Erythroblast (primary cell): ENCODE measurements at regions not wholly inside any gene's neighbourhood (a gene's known extent, or its start where the extent isn't known, plus 50 kb on each side); places are given as distances from the start of the nearest gene placed in this dataset.

Experiments used
- GATA1 ChIP-seq: IDR thresholded peaks from 2 replicates; pipeline ENCODE4 v1.6.1; 2011; ENCODE audit warnings: low read depth, mild to moderate bottlenecking, control low read depth, low read length, moderate library complexity
- POLR2A ChIP-seq: IDR thresholded peaks from 2 replicates; pipeline ENCODE4 v1.6.1; 2011; ENCODE audit warnings: mild to moderate bottlenecking, low read length

DNA sequence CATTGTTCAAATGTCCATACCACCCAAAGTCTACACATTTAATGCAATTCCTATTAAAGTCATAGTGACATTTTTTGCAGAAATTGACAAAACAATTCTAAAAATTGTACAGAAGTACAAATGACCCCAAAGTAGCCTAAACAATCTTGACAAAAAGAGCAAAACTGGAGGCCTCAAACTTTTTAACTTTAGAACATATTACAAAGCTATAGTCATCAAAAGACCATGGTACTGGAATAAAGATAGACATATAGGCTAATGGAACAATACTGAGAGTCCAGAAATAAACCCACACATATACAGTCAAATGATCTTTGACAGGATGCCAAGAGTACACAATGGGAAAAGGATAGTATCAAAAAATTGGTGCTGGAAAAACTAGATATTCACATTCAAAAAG, 213.2 kb upstream of the SAMSN1 start:
- TF ChIP-seq POLR2A (no peak), GATA1 (no peak)
